ENCODE measurements at regions not wholly inside any gene's neighbourhood (a gene's known extent, or its start where the extent isn't known, plus 50 kb on each side); places are given as distances from the start of the nearest gene placed in this dataset.

GRCh38 chr4:10746371-10747171 is 62.0 kb upstream of the CLNK start:
- TF ChIP-seq POLR2A (IDR thresholded peaks at IDR 0.05) = no peak
- TF ChIP-seq, protein P1, sequence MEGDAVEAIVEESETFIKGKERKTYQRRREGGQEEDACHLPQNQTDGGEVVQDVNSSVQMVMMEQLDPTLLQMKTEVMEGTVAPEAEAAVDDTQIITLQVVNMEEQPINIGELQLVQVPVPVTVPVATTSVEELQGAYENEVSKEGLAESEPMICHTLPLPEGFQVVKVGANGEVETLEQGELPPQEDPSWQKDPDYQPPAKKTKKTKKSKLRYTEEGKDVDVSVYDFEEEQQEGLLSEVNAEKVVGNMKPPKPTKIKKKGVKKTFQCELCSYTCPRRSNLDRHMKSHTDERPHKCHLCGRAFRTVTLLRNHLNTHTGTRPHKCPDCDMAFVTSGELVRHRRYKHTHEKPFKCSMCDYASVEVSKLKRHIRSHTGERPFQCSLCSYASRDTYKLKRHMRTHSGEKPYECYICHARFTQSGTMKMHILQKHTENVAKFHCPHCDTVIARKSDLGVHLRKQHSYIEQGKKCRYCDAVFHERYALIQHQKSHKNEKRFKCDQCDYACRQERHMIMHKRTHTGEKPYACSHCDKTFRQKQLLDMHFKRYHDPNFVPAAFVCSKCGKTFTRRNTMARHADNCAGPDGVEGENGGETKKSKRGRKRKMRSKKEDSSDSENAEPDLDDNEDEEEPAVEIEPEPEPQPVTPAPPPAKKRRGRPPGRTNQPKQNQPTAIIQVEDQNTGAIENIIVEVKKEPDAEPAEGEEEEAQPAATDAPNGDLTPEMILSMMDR (IDR thresholded peaks at IDR 0.05) = no peak
